ENCODE measurements at regions not wholly inside any gene's neighbourhood (a gene's known extent, or its start where the extent isn't known, plus 50 kb on each side); places are given as distances from the start of the nearest gene placed in this dataset.

DNA sequence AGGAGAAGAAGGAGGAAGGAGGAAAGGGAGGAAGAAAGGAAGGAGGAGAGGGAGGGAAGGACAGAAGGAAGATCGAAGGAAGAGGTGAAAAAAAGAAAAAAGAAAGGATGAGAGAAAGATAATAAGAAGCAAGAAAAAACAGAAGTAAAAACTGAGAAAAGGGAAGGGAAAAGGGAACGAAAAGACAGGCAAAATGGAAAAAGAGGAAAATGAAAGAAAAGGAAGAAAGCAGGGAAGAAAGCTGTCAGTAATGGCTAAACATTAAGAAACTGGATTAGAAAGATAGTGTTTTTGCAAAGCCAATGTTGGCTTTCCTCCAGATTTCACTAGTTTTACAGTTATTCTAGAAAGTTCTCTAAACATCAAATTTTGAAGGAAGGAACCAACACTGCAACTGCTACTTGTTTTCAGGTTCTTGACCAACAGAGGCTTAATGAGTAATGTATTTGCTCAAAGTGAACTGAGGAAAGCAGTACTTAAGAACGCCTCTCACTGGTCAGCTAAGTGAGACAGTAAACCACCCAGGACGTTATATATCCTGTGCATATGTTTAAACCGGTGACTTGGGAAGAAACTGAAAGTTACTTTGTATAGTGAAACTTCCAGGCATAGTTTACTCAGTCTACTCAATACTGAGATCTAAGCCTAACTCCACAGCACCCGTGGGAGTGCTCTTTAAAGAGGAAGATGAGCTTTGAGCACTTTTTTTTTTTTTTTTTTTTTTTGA lies 286.2 kb upstream of the TRIB2 start:
- TF ChIP-seq CTCF (IDR thresholded peaks at IDR 0.05) (no peak), POLR2A (IDR thresholded peaks at IDR 0.05) (no peak)
- H3K4me3 ChIP-seq, result no peak overlapping the region
- DNase-seq, result no peak
- no peaks in the 10 kb centered on the region for H3K36me3 ChIP-seq
- no peaks in the 10 kb centered on the region for H3K27me3 ChIP-seq
- peak overlapping the region in 1 of 4 donors; percentile 35 for H3K27ac ChIP-seq
- no peaks in the 10 kb centered on the region for H3K9me3 ChIP-seq
- peaks cover 0 to 3% (median 0%) of the 10 kb centered on the region in 4 donors for H3K4me1 ChIP-seq

- no peak for TF ChIP-seq CTCF (IDR thresholded peaks at IDR 0.05)
- TF ChIP-seq POLR2A (IDR thresholded peaks at IDR 0.05), result no peak
- Histone ChIP-seq H3K27me3 (no peaks in the 10 kb centered on the region), H3K36me3 (no peaks in the 10 kb centered on the region), H3K4me3 (no peak overlapping the region), H3K27ac (no peak overlapping the region), H3K9me3 (no peaks in the 10 kb centered on the region), H3K4me1 (peaks cover 0 to 3% (median 0%) of the 10 kb centered on the region in 4 donors)
- no peak for DNase-seq
Observed at GRCh38 chr2:12432985-12433625, 283.6 kb upstream of the TRIB2 start.

- H3K4me3 ChIP-seq, result no peak overlapping the region
- no peaks in the 10 kb centered on the region for H3K9me3 ChIP-seq
- DNase-seq, result no peak
- H3K36me3 ChIP-seq, result no peaks in the 10 kb centered on the region
- H3K27me3 ChIP-seq, result no peaks in the 10 kb centered on the region
- H3K4me1 ChIP-seq, result peaks cover 0 to 3% (median 0%) of the 10 kb centered on the region in 4 donors
- no peak for TF ChIP-seq CTCF (IDR thresholded peaks at IDR 0.05)
- TF ChIP-seq POLR2A (IDR thresholded peaks at IDR 0.05), result no peak
- no peak overlapping the region for H3K27ac ChIP-seq
Observed at GRCh38 chr2:12433626-12433990, 283.1 kb upstream of the TRIB2 start.

GRCh38 chr2:12434630-12435098 lies 282.1 kb upstream of the TRIB2 start:
- H3K4me3 ChIP-seq, result no peak overlapping the region
- no peaks in the 10 kb centered on the region for H3K9me3 ChIP-seq
- H3K27ac ChIP-seq, result no peak overlapping the region
- H3K4me1 ChIP-seq, result peaks cover 0 to 3% (median 0%) of the 10 kb centered on the region in 4 donors
- TF ChIP-seq POLR2A (IDR thresholded peaks at IDR 0.05) (no peak), CTCF (IDR thresholded peaks at IDR 0.05) (no peak)
- no peak for DNase-seq
- H3K36me3 ChIP-seq, result no peaks in the 10 kb centered on the region
- no peaks in the 10 kb centered on the region for H3K27me3 ChIP-seq

GRCh38 chr2:12435430-12436222 lies 281.1 kb upstream of the TRIB2 start:
- TF ChIP-seq CTCF (IDR thresholded peaks at IDR 0.05), result no peak
- no peak for TF ChIP-seq POLR2A (IDR thresholded peaks at IDR 0.05)
- Histone ChIP-seq H3K4me3 (no peak overlapping the region), H3K36me3 (no peaks in the 10 kb centered on the region), H3K27ac (no peak overlapping the region), H3K4me1 (peaks cover 0 to under 1% (median 0%) of the 10 kb centered on the region in 4 donors), H3K27me3 (no peaks in the 10 kb centered on the region), H3K9me3 (no peaks in the 10 kb centered on the region)
- no peak for DNase-seq

Measured in Peyer's patch (tissue), 4 donors.